HCT116 (cell line): ENCODE measurements at regions not wholly inside any gene's neighbourhood (a gene's known extent, or its start where the extent isn't known, plus 50 kb on each side); places are given as distances from the start of the nearest gene placed in this dataset.

ENCODE experiments used
- ATAC-seq: fragments of 200-7000 bp; cut with Tn5 transposase; 2 replicates; pipeline ENCODE4 v1.9.1; 2020; ENCODE audit warnings: mild to moderate bottlenecking, moderate library complexity
- BruUV-seq: library from RNA; stranded (reverse); fragments of 400-500 nt; replicated peaks from 2 replicates; lab custom pipeline; 2021; lab: Mats Ljungman, UMichigan
- CTCF ChIA-PET: fragments of 300-600 bp; sonication (Branson Sonifier 250); formaldehyde crosslinking; loops from one replicate; lab custom pipeline; 2021; ENCODE audit warnings: antibody characterized with exemption; lab: Charles Lee
- POLR2A ChIA-PET: fragments of 300-600, 350-600 bp; sonication (Branson Sonifier 250); formaldehyde crosslinking; loops from one replicate; lab custom pipeline; 2021; ENCODE audit warnings: antibody characterized with exemption; lab: Charles Lee
- RAD21 ChIA-PET, 2 experiments: fragments of 300-600 bp; sonication (Branson Sonifier 250); formaldehyde crosslinking; loops; one replicate each; lab custom pipeline; 2023; ENCODE audit warnings: low total read pairs in 2 of 2; ENCODE audit not compliant: uncharacterized antibody in 2 of 2, unreplicated experiment in 2 of 2, low non-redundant PET in 1 of 2; lab: Charles Lee
- DNase-seq: peaks from one replicate; pipeline ENCODE4 v3.0.0-alpha.2; 2010; ENCODE audit warnings: low read depth, low spot score
- H2AFZ ChIP-seq: fragments of 200-600 bp; shearing (Covaris generic), sonication (generic); 2 replicates; pipeline ENCODE4 v1.6.1; 2017; ENCODE audit warnings: low read depth, mixed run types, mixed read lengths, antibody characterized with exemption, low read length; ENCODE audit not compliant: poor library complexity, severe bottlenecking
- H3K27ac ChIP-seq: 2 replicates; pipeline ENCODE4 v1.5.1; 2012; ENCODE audit warnings: low read depth, low read length
- H3K27me3 ChIP-seq: fragments of 200-600 bp; sonication (generic); 2 replicates; pipeline ENCODE4 v1.6.1; 2016; ENCODE audit warnings: mixed run types, low read length, mixed read lengths; ENCODE audit not compliant: insufficient read depth
- H3K36me3 ChIP-seq, 2 experiments: fragments of 200-500 bp in 1 of 2; fragments of 200-600 bp in 1 of 2; sonication (Bioruptor generic) in 1 of 2; sonication (generic) in 1 of 2; 2 replicates each; pipeline versions ENCODE4 v1.5.1 to v1.6.1; 2014 to 2016; ENCODE audit warnings: low read length in 2 of 2, inconsistent platforms in 1 of 2, mixed read lengths in 1 of 2, mixed run types in 1 of 2; ENCODE audit not compliant: insufficient read depth in 2 of 2, control insufficient read depth in 1 of 2
- H3K4me1 ChIP-seq, 2 experiments: fragments of 200-600 bp in 1 of 2; sonication (generic) in 1 of 2; 2 replicates each; pipeline versions ENCODE4 v1.5.1 to v1.6.1; 2012 to 2017; ENCODE audit warnings: low read length in 2 of 2, inconsistent platforms in 1 of 2, mild to moderate bottlenecking in 1 of 2, mixed read lengths in 1 of 2, mixed run types in 1 of 2, moderate library complexity in 1 of 2; ENCODE audit not compliant: insufficient read depth in 2 of 2, control insufficient read depth in 1 of 2
- H3K4me2 ChIP-seq: fragments of 200-600 bp; sonication (generic); 2 replicates; pipeline ENCODE4 v1.6.1; 2017; ENCODE audit warnings: mixed run types, low read length, mixed read lengths
- H3K4me3 ChIP-seq, 2 experiments: fragments of 200-600 bp in 1 of 2; sonication (generic) in 1 of 2; replicated peaks in 1 of 2; 2 replicates each; pipeline ENCODE4 v1.5.1; 2011 to 2016; ENCODE audit warnings: low read length in 2 of 2, control low read depth in 1 of 2, low read depth in 1 of 2, mild to moderate bottlenecking in 1 of 2, mixed read lengths in 1 of 2, mixed run types in 1 of 2
- H3K79me2 ChIP-seq: fragments of 200-600 bp; sonication (generic); 2 replicates; pipeline ENCODE4 v1.6.1; 2017; ENCODE audit warnings: mild to moderate bottlenecking, mixed run types, low read length, moderate library complexity, mixed read lengths; ENCODE audit not compliant: insufficient read depth
- H3K9ac ChIP-seq: fragments of 200-600 bp; sonication (generic); 2 replicates; pipeline ENCODE4 v1.6.1; 2016; ENCODE audit warnings: low read length, mixed read lengths
- H3K9me2 ChIP-seq: fragments of 200-600 bp; sonication (generic), shearing (Covaris generic); 2 replicates; pipeline ENCODE4 v1.6.1; 2017; ENCODE audit warnings: mixed run types, mild to moderate bottlenecking, moderate library complexity; ENCODE audit not compliant: insufficient read depth
- H3K9me3 ChIP-seq, 2 experiments: fragments of 200-500 bp in 1 of 2; fragments of 200-600 bp in 1 of 2; sonication (Bioruptor generic) in 1 of 2; sonication (generic) in 1 of 2; 2 replicates each; pipeline ENCODE4 v1.6.1; 2014 to 2017; ENCODE audit warnings: low read length in 2 of 2, mixed read lengths in 2 of 2, inconsistent platforms in 1 of 2, low read depth in 1 of 2, mild to moderate bottlenecking in 1 of 2, mixed run types in 1 of 2, moderate library complexity in 1 of 2; ENCODE audit not compliant: control insufficient read depth in 1 of 2, insufficient read depth in 1 of 2
- H4K20me1 ChIP-seq: fragments of 200-600 bp; sonication (generic), shearing (Covaris generic); 2 replicates; pipeline ENCODE4 v1.6.1; 2017; ENCODE audit warnings: mixed run types, mild to moderate bottlenecking, moderate library complexity; ENCODE audit not compliant: insufficient read depth
- ATF3 ChIP-seq: IDR thresholded peaks from 2 replicates; pipeline ENCODE4 v1.6.1; 2012
- CEBPB ChIP-seq: IDR thresholded peaks from 2 replicates; pipeline ENCODE4 v1.6.1; 2012; ENCODE audit warnings: low read depth
- EGR1 ChIP-seq: IDR thresholded peaks from 2 replicates; pipeline ENCODE4 v1.6.1; 2012; ENCODE audit warnings: low read depth
- EZH2 ChIP-seq: fragments of 200-600 bp; sonication (generic); IDR thresholded peaks from 2 replicates; pipeline ENCODE4 v1.6.1; 2017; ENCODE audit warnings: antibody characterized with exemption, mixed run types
- EZH2phosphoT487 ChIP-seq: fragments of 200-600 bp; IDR thresholded peaks from 2 replicates; pipeline ENCODE4 v1.6.1; 2018; ENCODE audit warnings: antibody characterized with exemption, borderline replicate concordance
- FOSL1 ChIP-seq: IDR thresholded peaks from 2 replicates; pipeline ENCODE4 v1.6.1; 2012; ENCODE audit warnings: low read depth
- JUND ChIP-seq: IDR thresholded peaks from 2 replicates; pipeline ENCODE4 v1.6.1; 2012
- MAX ChIP-seq: IDR thresholded peaks from 2 replicates; pipeline ENCODE4 v1.6.1; 2012
- POLR2A ChIP-seq: IDR thresholded peaks from 2 replicates; pipeline ENCODE4 v1.7.0; 2011; ENCODE audit warnings: borderline replicate concordance; ENCODE audit not compliant: insufficient read depth, insufficient read length; ENCODE audit errors: extremely low read depth
- POLR2AphosphoS5 ChIP-seq: IDR thresholded peaks from 2 replicates; pipeline ENCODE4 v1.6.1; 2011; ENCODE audit warnings: mild to moderate bottlenecking, low read depth, low read length, moderate library complexity
- RAD21 ChIP-seq: IDR thresholded peaks from 2 replicates; pipeline ENCODE4 v1.6.1; 2012; ENCODE audit warnings: low read depth, mild to moderate bottlenecking
- SIN3A ChIP-seq: IDR thresholded peaks from 2 replicates; pipeline ENCODE4 v1.6.1; 2012; ENCODE audit warnings: low read depth
- SRF ChIP-seq: IDR thresholded peaks from 2 replicates; pipeline ENCODE4 v1.6.1; 2012; ENCODE audit warnings: low read depth
- TCF7L2 ChIP-seq: IDR thresholded peaks from 2 replicates; pipeline ENCODE4 v1.7.0; 2011; ENCODE audit warnings: borderline replicate concordance, inconsistent platforms; ENCODE audit not compliant: insufficient read depth, insufficient read length; ENCODE audit errors: extremely low read depth
- YY1 ChIP-seq: IDR thresholded peaks from 2 replicates; pipeline ENCODE4 v1.6.1; 2011; ENCODE audit warnings: low read length, low read depth, moderate library complexity, mild to moderate bottlenecking; ENCODE audit not compliant: insufficient replicate concordance; ENCODE audit errors: extremely low read depth
- ZBTB33 ChIP-seq: IDR thresholded peaks from 2 replicates; pipeline ENCODE4 v1.6.1; 2011; ENCODE audit warnings: mild to moderate bottlenecking, low read length, moderate library complexity; ENCODE audit not compliant: insufficient replicate concordance; ENCODE audit errors: extremely low read depth
- ZFX ChIP-seq: fragments of 450-650 bp; IDR thresholded peaks from 2 replicates; pipeline ENCODE4 v1.6.1; 2017
- intact Hi-C: fragments of 100-400 bp; cut with micrococcal nuclease; formaldehyde crosslinking; loops from 2 replicates; pipeline ENCODE4 v1.10.0; 2022

DNA sequence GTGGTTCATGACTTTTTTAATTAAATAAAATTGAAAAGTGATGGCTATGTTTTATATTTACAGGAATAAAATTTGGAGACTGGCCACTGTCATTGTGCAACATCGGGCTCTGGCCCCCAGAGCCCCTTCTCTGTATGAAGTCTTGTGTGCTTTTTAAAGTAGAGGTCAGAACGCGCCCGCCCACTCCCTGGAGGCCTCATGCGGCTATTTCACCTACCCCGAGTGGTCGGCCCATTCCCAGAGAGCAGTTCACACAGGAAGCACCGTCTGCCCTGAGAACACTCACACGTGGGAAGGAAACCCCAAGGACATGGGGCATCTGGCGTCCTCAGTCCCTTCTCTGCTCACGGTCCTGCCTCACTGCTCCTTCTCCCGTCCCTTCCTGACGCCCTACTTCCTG, 296.9 kb upstream of the SALL3 start (continued):
- no peak for TF ChIP-seq ZBTB33
- no peak for TF ChIP-seq FOSL1
- TF ChIP-seq SIN3A, result no peak
- no peak for TF ChIP-seq EZH2phosphoT487
- TF ChIP-seq POLR2AphosphoS5, result no peak
- no peak for TF ChIP-seq SRF
- TF ChIP-seq EGR1, result no peak

GRCh38 chr18:78683191-78684010, 296.2 kb upstream of the SALL3 start:
- no TSS peak for BruUV-seq
- no peaks in the 10 kb centered on the region for H3K4me1 ChIP-seq
- TF ChIP-seq EZH2phosphoT487, result no peak
- TF ChIP-seq YY1, result no peak
- TF ChIP-seq MAX, result no peak
- no peak for TF ChIP-seq ATF3
- no peak for TF ChIP-seq POLR2A
- TF ChIP-seq RAD21, result no peak
- TF ChIP-seq SRF, result no peak
- TF ChIP-seq EZH2, result no peak
- TF ChIP-seq ZFX, result no peak
- no peak for TF ChIP-seq TCF7L2
- TF ChIP-seq CEBPB, result no peak
- no peak for TF ChIP-seq JUND
- TF ChIP-seq ZBTB33, result no peak
- no peak for TF ChIP-seq EGR1
- TF ChIP-seq, all 23 proteins: peak for 0
- no peak for DNase-seq
- Histone ChIP-seq H3K4me2 (no peak overlapping the region), H3K27ac (no peak overlapping the region), H4K20me1 (no peaks in the 10 kb centered on the region), H3K79me2 (no peaks in the 10 kb centered on the region), H2AFZ (no peak overlapping the region), H3K9ac (no peak overlapping the region), H3K4me3 (no peak overlapping the region), H3K36me3 (no peaks in the 10 kb centered on the region), H3K27me3 (0 out of 2 replicates have a peak, but pooled peaks cover 10% of the 10 kb centered on the region), H3K9me3 (no peaks in the 10 kb centered on the region), H3K9me2 (no peaks in the 10 kb centered on the region)
- ChIA-PET CTCF (no interaction called here), RAD21 (no interaction called here), POLR2A (no interaction called here)
- intact Hi-C loops, result no loop called here
- no peak for ATAC-seq
